HG02885 (cell line): ENCODE measurements at regions not wholly inside any gene's neighbourhood (a gene's known extent, or its start where the extent isn't known, plus 50 kb on each side); places are given as distances from the start of the nearest gene placed in this dataset.
"Not testable (repeated sequence)": the region's sequence is repeated elsewhere in the genome, so short reads cannot be mapped to it uniquely, and the experiment has no call there.

Experiments
- ATAC-seq: cut with Tn5 transposase; IDR thresholded peaks from one replicate; pipeline ENCODE4 v1.9.1; 2021; ENCODE audit warnings: mild to moderate bottlenecking; ENCODE audit not compliant: unreplicated experiment, poor library complexity

DNA sequence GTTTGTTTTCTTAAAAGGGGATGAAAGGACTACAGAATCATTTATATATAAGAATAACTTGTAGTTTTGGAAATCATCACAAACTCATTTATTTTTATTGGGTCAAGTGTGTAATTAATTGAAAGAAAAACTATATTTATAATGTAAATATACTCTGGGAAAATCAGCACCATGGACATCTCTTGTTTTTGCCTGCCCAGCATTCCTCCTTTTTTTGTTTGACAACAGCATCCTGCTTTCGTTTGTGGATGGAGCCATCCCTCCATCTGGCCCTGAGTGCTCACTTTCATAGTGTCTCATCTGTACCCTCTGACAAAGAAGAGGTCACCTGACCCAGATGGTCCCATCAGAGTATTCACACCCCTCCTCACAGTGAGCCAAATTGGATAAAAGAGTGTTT lies 308.2 kb upstream of the HTR1E start:
- no peak for ATAC-seq

DNA sequence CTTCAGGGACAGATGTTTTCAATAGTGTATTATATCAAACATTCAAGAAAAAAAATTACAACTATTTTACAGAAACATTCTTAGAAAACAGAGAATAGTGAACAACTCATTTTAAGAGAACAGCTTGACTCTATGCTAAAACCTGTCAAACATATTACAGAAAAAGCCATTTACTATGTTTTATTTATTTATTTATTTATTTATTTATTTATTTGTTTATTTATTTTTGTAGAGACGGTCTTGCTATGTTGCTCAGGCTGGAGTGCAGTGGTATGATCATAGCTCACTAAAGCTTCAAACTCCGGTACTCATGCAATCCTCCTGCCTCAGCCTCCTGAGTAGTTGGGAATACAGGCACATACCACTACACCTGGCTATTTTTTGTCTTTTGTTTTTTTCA lies 317.9 kb upstream of the HTR1E start:
- ATAC-seq, result no peak

DNA sequence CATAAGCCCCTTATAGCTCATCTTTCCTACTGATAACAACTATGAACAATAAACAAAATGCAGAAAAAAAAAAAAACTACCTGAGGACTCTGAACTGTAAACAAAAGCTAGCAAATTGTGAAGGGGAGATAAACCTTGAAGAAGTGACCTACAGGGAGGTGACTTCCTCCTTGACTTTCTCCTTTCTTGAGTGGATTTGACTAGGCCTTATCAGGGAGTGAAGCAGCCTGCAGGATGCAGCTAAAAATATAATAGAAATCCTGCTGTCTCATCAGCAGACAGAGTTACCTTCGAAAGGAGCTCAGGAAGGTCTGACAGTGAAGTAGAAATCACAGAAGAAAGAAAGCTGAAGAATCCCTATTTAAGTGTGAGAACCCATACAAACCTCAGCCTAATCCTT lies 322.0 kb upstream of the HTR1E start:
- no peak for ATAC-seq

DNA sequence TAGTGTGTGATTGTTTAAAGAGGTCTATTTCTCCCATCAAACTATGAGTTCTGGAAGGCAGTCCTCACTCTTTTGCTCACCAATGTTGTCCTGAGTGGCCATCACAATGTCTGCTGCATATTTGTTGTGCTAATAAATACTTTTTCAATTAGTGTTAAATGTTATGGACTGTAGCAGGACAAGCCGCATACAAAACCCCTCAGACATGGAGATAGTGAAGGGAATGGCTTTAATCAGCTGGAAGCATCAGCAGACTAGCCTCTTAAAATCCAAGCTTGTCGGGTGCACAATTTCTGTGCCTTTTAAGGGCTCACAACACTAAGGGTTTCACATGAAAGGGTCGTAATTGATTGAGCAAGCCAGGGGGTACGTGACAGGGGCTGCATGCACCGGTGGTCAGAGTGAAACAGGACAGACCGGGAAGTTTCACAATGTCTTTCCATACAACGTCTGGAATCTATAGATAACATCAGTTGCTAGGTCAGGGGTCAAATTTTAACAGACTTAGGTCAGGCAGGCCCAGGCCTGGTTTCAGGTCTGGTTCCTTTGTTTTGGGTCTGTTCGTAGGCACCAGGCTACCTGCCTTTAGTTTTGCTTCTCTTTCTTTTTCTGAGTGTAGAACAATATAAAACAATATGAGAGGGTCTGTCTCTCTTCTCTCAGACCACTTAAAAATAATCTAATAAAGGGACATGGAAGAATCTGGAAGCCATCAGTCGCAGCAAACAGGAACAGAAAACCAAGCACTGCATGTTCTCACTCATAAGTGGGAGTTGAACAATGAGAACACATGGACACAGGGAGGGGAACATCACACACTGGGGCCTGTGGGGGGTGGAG lies 327.6 kb upstream of the HTR1E start:
- no peak for ATAC-seq

DNA sequence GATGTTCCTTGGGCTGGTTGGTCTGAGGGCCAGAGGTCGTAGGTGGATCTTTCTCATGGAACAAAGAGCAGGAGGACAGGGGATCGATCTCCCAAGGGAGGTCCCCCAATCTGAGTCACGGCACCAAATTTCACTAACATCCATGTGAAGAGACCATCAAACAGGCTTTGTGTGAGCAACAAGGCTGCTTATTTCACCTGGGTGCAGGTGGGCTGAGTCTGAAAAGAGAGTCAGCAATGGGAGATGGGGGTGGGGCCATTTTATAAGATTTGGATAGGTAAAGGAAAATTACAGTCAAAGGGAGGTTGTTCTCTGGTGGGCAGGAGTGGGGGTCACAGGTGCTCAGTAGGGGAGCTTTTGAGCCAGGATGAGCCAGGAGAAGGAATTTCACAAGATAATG lies 334.0 kb upstream of the HTR1E start:
- ATAC-seq, result not testable (repeated sequence)

DNA sequence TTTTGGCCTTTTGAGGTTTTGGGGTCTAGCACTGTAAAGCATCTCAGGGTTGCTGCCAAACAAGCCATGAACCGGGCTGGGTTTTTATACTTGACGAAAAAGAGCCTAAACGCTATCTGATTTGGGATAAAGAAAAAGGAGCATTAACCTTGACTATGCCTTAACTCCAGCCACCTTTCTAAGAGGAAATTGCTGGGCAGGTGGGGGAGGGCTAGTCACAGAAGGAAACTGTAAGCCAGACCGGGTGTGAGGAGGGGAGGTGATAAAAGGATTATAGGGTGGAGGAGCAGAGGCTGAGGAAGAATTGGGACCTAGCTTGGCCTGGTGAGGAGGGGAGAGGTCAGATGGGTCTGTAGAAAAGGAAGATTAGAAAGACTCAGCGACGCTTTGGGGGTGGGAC lies 335.2 kb upstream of the HTR1E start:
- ATAC-seq, result not testable (repeated sequence)

DNA sequence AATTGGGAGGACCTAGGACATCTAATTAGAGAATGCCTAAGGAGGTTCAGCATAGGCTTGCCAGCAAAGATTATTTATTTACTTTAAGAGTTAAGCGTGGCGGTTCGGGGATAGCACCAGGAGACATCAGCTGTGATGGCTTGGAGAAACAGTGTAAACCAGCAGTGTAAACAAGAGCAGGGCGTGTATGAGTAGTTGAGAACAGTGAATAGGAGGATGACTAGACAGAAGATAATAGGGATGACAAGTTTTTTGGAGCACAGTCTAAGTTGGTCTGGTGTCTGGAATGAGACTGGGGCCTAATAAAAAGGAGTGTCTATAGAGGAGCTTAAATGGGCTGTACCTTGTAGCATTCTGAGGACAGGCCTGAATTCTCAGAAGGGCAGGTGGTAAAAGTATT lies 338.4 kb upstream of the HTR1E start:
- not testable (repeated sequence) for ATAC-seq

DNA sequence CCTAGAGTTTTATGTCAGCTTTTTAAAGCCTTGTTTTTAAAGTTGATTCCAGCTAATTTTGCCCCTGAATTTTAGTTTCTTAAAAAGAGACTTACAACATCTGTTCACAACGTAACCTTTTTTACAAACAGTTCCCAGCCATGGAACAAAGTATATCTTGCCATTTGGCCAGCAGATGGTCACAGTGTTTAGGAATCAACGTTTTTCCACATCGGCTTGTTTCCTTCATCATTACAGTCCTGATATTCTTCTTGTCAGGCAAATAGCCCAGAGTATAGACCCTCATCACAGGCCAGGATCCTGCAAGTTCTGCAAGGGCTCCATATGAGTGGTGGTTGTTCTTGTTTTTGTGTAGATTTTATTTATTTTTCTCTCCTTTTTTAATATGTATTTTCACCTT lies 341.7 kb upstream of the HTR1E start:
- no peak for ATAC-seq

DNA sequence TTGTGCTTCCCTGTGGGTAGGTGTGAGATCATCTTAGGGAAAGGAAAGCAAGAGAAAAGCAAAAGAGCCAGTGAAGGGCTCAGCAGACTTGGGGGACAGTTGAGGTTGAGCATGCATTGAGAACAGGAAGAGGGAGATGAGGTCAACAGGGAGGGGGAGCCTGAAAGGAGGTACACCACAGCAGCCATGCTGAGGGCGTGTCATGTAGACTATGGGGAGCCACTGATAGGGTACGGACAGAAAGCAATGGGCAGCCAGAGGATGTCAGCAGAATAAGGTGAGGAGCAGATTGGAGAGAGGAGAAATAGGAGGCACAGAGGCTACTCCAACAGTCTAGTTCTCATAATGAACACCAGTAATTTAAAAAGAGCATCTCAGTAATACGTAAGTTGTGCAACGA lies 351.1 kb upstream of the HTR1E start:
- ATAC-seq, result no peak

DNA sequence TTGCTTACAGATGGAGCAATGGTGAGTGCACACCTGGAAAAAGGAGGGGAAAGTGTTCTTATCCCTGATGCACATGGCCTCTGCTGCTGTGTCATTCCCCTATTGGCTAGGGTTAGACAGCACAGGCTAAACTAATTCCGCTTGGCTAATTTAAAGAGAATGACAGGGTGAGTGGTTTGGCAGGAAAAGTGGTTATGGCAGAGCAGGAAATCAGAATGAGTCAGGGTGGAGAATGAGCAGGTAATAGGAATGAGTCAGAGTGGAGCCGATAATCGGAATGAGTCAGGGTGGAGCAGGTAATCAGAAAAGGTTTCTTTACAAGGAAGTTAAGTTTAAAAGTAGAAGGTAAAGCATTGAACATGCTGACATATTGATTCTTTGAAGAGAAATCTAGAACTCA lies 355.5 kb upstream of the HTR1E start:
- no peak for ATAC-seq

DNA sequence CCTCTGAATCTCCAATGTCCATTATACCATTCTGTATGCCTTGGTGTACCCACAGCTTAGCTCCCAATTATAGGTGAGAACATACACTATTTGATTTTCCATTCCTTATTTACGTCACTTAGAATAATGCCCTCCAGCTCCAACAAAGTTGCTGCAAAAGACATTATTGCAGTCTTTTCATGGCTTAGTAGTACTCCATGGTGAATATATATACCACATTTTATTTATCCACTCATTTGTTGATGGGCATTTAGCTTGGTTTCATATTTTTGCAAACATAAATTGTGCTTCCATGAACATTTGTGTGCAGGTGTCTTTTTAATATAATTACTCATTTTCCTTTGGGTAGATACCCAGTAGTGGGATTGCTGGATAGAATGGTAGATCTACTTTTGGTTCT lies 374.1 kb upstream of the HTR1E start:
- ATAC-seq, result no peak

DNA sequence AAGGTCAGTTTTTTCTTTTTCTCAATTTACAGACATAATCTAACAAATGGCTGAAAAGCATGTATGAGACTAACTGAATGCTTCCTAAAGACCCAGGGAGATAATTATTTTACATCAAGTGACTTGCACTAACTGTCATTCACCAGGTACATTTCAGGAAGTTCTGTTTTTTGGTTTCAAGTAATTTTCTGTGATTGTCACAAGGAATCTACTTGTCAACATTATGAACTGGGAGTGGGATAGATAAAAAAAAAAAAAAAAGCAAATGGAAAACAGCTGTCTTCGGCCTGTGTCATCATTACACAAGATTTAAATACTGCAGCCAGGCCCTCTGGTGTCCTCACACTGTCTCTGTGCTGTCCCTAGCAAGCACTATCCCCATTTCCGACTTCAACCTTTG lies 379.0 kb upstream of the HTR1E start:
- ATAC-seq, result no peak

DNA sequence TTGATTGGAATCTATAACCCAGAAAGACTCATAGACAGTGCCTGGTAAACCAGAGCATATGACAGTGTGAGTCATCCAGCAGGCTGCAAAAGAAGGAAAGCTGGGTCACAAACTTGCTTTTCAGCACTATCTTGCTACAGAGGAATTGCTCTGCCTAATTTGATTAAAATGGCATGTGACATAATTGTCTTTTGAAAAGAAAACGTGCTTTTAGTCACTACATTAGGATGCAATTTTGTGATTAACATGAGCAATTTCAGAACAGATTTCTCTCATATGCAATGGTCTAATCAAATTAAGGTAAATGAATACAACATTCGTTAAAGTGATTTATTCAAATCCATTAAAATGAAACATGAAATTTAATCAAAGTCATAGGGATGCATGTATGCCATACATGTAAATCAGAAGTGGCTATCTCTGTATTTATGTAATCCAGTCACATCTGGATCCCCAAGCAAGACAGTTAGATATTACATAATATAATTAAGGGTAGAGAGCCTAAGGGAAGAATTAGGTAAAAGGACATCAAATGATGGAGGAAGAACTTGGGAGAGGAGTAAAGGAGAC lies 400.0 kb upstream of the HTR1E start:
- ATAC-seq, result no peak

DNA sequence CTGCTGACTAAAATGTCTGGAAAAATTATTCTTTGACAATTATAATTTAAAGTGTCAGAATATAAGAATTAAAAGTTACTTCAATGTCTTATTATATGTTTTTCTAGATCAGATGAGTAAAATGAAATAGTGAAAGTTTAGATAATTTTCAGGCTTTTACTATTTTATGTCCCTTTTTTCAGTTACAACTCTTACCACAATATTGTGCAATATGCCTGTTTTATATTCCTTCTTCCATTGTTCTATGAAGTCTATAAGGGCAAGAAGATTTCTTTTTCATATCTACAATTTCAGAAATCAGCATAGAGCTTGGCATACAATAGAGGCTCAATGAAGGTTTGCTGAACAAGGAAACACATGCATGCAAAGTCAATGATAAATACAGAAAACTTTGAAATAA lies 401.2 kb upstream of the HTR1E start:
- no peak for ATAC-seq

DNA sequence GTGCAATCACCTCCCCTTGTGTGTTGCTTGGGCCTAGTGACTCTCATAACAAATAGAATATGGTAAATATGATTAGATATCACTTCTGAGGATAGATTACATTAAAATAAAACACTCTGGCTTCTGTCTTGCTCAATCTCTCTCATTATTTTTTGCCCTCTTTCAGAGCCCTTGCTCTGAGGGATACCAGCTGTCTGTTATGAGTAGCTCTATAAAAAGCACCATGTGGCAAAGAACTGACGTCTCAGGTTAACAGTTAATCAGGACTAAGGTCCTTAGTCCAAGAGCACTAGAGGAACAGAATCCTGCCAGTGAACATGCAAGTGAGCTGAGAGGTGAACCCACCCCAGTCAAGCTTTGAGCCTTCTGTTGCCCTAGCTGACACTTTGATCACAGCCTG lies 402.2 kb upstream of the HTR1E start:
- ATAC-seq, result no peak

DNA sequence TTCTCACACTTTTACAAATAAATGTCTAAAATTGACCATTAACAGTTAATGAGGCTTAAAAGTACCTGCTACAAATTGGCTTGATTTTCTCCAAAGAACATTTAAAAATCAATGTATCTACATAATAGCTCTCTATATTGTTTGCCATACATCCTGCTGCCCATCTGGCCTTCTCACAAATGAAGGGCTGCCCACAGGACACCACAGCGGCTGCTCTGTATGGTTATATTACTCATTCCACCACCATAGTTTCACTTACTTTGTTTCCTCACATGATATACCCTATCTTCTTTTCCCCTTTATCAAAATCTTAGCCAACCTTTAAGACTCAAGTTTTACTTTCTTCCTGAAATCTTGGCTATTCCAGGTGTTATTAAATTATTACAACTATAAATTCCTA lies 407.7 kb upstream of the HTR1E start:
- ATAC-seq, result no peak

DNA sequence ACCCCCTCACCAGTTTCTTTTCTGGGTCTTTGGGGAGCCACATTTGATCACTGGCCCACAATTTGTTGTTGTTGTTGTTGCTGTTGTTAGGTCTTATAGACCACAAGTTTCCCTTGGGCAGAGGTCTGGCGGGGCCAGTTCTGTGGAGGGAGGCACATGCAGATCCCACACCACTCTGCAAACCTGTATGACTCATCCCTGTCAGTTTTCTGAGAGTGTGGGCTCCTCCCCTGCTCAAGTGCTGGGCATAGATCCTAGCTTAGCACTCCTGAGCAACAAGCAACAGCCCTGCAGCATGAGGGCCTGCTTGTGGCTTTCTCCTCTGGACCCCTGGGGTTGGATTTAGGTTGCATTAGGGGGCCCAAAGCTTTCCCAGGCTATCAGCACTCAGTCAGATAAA lies 411.1 kb upstream of the HTR1E start:
- ATAC-seq, result no peak

DNA sequence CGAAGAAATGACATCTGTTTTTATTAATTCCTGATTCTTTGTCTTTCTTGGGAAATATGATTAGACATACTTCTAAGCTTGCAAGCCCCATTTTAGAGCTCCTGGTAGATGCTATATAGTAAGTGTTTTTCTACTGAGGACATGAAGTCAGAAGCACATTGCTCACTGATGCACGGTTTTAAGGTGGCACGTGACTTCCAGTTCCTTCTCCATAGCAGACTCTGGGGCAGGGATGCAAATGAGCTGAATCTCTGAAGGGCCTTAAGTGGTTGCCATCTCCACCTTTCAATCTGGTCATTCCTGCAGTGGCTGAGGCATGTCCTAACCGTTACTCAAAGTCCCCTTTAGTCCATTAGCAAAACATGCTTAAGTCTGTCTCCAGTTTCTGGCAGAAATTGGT lies 421.2 kb upstream of the HTR1E start:
- no peak for ATAC-seq

DNA sequence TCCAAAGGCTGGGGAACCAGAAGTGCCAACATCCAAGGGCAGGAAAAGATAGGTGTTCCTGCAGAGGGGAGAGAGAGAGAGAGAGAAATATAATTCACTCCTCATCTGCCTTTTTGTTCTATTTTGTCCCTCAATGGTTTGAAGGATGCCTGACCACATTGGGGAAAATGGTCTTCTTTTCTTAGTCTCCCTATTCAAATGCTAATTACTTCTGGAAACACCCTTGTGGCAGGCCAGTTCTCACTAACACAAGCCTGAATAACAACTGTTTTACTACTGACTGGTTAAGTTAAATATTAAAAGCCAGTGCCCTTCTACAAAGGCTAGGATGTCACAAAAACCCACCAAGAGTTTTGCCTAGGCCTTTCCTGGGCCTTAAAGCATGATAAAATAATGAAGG lies 425.4 kb upstream of the HTR1E start:
- ATAC-seq, result no peak

DNA sequence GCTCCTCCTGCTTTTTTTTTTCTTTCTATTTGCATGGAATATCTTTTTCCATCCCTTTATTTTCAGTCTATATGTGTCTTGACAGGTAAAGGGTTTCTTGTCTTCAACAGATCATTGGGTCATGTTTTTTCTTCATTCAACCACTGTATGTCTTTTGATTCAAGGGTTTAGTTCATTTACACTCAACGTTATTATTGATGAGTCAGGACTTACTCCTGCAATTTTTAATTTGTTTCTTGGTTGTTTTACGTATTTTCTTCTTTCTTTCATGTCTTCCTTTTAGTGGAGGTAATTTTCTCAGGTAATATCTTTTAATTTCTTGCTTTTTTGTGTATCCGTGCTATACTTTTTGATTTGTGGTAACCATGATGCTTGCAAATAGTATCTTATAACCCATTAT lies 429.1 kb upstream of the HTR1E start:
- no peak for ATAC-seq

DNA sequence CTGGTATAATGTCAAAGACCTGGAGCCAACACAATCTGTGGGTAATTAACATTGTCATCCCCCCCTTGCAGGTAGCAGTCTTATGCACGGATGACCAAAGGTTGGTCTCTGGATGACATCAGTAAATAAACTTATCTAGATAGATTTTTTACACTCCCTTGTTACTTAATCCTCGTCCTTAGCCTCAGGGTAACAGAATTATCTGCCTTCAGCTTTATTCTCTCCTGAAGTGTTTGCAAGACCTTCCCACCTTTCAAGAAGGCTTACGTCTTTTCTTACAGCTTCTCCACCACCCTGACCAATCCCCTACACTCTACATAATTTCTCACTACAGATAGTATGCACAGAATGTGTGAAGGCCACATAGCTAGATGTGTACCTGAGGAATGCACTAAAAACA lies 434.8 kb upstream of the HTR1E start:
- ATAC-seq, result no peak

DNA sequence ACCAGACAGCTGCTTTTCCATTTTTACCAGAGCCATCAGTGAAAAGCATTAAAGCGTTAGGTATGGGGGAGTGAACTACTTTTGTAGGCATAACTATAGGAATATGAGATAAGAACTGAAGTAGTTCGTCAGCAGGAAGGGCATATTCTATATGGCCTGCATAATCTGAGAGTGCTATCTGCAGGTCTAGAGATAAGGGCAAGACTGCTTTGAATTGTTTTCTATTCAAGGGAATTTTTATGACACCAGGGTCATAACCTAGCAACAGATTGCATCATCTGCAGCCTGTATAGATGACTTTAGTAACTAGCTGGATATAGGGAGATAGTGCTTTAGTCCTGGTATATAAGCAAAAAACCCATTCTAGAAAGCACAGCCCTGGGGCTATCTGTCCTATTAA lies 437.3 kb upstream of the HTR1E start:
- no peak for ATAC-seq
